Liver (tissue), 8 donors: ENCODE measurements at regions not wholly inside any gene's neighbourhood (a gene's known extent, or its start where the extent isn't known, plus 50 kb on each side); places are given as distances from the start of the nearest gene placed in this dataset.

Source experiments
- DNase-seq: peaks from one replicate; pipeline ENCODE4 v3.0.0-alpha.2; 2017; ENCODE audit warnings: low spot score
- H3K27ac ChIP-seq, 2 donors: one replicate each; pipeline ENCODE4 v1.7.0; 2013; ENCODE audit warnings: inconsistent platforms in 2 of 2, low read length in 2 of 2, control low read depth in 1 of 2, low read depth in 1 of 2, mild to moderate bottlenecking in 1 of 2
- H3K27me3 ChIP-seq, 4 donors: one replicate each; pipeline versions ENCODE4 v1.6.1 to v1.7.0; 2013; ENCODE audit warnings: low read length in 3 of 4, inconsistent platforms in 1 of 4, mild to moderate bottlenecking in 1 of 4, moderate library complexity in 1 of 4; ENCODE audit not compliant: control insufficient read depth in 4 of 4, insufficient read depth in 4 of 4
- H3K36me3 ChIP-seq, 4 donors: one replicate each; pipeline versions ENCODE4 v1.6.1 to v1.7.0; 2013; ENCODE audit warnings: low read length in 3 of 4, mild to moderate bottlenecking in 3 of 4, low read depth in 1 of 4, moderate library complexity in 1 of 4; ENCODE audit not compliant: control insufficient read depth in 4 of 4, insufficient read depth in 3 of 4
- H3K4me1 ChIP-seq, 4 donors: one replicate each; pipeline versions ENCODE4 v1.6.1 to v1.7.0; 2013; ENCODE audit warnings: low read length in 3 of 4, mild to moderate bottlenecking in 3 of 4, moderate library complexity in 1 of 4; ENCODE audit not compliant: control insufficient read depth in 4 of 4, insufficient read depth in 4 of 4
- H3K4me3 ChIP-seq, 3 donors: one replicate each; pipeline versions ENCODE4 v1.6.1 to v1.7.0; 2013; ENCODE audit warnings: low read length in 3 of 3, control low read depth in 1 of 3, low read depth in 1 of 3, mild to moderate bottlenecking in 1 of 3
- H3K9ac ChIP-seq, 2 donors: one replicate each; pipeline ENCODE4 v1.7.0; 2013; ENCODE audit warnings: low read length in 2 of 2, mild to moderate bottlenecking in 2 of 2, moderate library complexity in 2 of 2, control low read depth in 1 of 2, low read depth in 1 of 2
- H3K9me3 ChIP-seq, 4 donors: one replicate each; pipeline versions ENCODE4 v1.6.1 to v1.7.0; 2013; ENCODE audit warnings: low read length in 3 of 4; ENCODE audit not compliant: control insufficient read depth in 4 of 4
- EGR1 ChIP-seq, 2 donors: IDR thresholded peaks; 2 replicates each; pipeline ENCODE4 v1.6.1; 2016 to 2018; ENCODE audit warnings: antibody characterized with exemption in 2 of 2, low read depth in 2 of 2
- FOXA1 ChIP-seq: IDR thresholded peaks from 2 replicates; pipeline ENCODE4 v1.6.1; 2016; ENCODE audit warnings: antibody characterized with exemption
- GABPA ChIP-seq, 2 donors: IDR thresholded peaks in 1 of 2; conservative IDR thresholded peaks in 1 of 2; 2 replicates each; pipeline ENCODE4 v1.6.1; 2016; ENCODE audit warnings: antibody characterized with exemption in 2 of 2, mild to moderate bottlenecking in 1 of 2, moderate library complexity in 1 of 2
- HNF4A ChIP-seq, 2 donors: conservative IDR thresholded peaks; 2 replicates each; pipeline ENCODE4 v1.6.1; 2016; ENCODE audit warnings: antibody characterized with exemption in 2 of 2, mild to moderate bottlenecking in 2 of 2
- JUND ChIP-seq, 2 donors: IDR thresholded peaks; 2 replicates each; pipeline ENCODE4 v1.6.1; 2016; ENCODE audit warnings: antibody characterized with exemption in 2 of 2
- TAF1 ChIP-seq: conservative IDR thresholded peaks from 2 replicates; pipeline ENCODE4 v1.6.1; 2016; ENCODE audit warnings: antibody characterized with exemption, mild to moderate bottlenecking
- YY1 ChIP-seq: IDR thresholded peaks from 2 replicates; pipeline ENCODE4 v1.6.1; 2016; ENCODE audit warnings: antibody characterized with exemption, mild to moderate bottlenecking
- ZBTB33 ChIP-seq: IDR thresholded peaks from 2 replicates; pipeline ENCODE4 v1.6.1; 2016; ENCODE audit warnings: antibody characterized with exemption
- WGBS: extraction: QIAGEN DNeasy Blood & Tissue Kit; methylation state at CpG from one replicate; pipeline ENCODE4 v1.1.7; 2013; 5-methylcytosine and 5-hydroxymethylcytosine counted together
- TF ChIP-seq, protein P1 (sequence below): IDR thresholded peaks from 2 replicates; pipeline ENCODE4 v1.6.1; 2016; ENCODE audit warnings: antibody characterized with exemption
- TF ChIP-seq, protein P2 (sequence below): IDR thresholded peaks from 2 replicates; pipeline ENCODE4 v1.6.1; 2016; ENCODE audit warnings: antibody characterized with exemption, mild to moderate bottlenecking
- TF ChIP-seq, protein P3 (sequence below): IDR thresholded peaks from 2 replicates; pipeline ENCODE4 v1.6.1; 2016; ENCODE audit warnings: antibody characterized with exemption
- TF ChIP-seq, protein P4 (sequence below): fragments of 150-350 bp; IDR thresholded peaks from 2 replicates; pipeline ENCODE4 v1.5.1; 2017; ENCODE audit warnings: improper control_type of control experiment, low read depth, low read length; ENCODE audit not compliant: missing input control
- donor health status: healthy.
- donor health status: healthy.
- donor health status: healthy.
- donor health status: healthy.
- donor health status: healthy.

DNA sequence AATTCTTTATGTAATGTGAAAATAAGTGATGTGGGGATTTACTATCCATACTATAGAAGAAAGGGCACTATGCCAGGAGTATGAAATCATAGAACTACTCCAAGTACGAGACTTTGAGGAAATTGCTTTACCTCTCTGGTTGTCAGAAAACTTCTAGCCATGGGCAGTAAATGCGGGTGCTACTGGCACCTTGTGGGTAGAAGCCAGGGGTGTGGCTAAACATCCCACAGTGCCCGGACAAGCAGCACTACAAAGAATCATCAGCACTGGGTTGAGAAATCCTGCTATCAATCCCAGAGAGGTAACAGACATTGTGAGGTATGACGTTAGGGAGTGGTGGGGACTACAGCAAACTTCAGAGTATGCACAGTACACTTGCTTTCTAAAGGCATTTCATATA is 453.5 kb upstream of the TNP1 start:
- 84% methylated on average over 4 of the region's 4 CpGs for WGBS
- no peak overlapping the region for H3K4me3 ChIP-seq

More for the DNA sequence above, 453.5 kb upstream of the TNP1 start:
- Histone ChIP-seq H3K4me1 (no peaks in the 10 kb centered on the region), H3K27ac (no peak overlapping the region), H3K36me3 (no peaks in the 10 kb centered on the region), H3K27me3 (no peaks in the 10 kb centered on the region), H3K9me3 (peaks cover 0 to 4% (median 0%) of the 10 kb centered on the region in 4 donors), H3K9ac (no peak overlapping the region)
- no peak for DNase-seq
- TF ChIP-seq HNF4A (conservative IDR thresholded peaks at IDR 0.05) = no peak
- TF ChIP-seq YY1 = no peak
- TF ChIP-seq JUND (IDR thresholded peaks at IDR 0.05) = no peak
- no peak for TF ChIP-seq FOXA1
- TF ChIP-seq TAF1 = no peak
- TF ChIP-seq, protein P1, sequence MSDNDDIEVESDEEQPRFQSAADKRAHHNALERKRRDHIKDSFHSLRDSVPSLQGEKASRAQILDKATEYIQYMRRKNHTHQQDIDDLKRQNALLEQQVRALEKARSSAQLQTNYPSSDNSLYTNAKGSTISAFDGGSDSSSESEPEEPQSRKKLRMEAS = no peak
- TF ChIP-seq, protein P2, sequence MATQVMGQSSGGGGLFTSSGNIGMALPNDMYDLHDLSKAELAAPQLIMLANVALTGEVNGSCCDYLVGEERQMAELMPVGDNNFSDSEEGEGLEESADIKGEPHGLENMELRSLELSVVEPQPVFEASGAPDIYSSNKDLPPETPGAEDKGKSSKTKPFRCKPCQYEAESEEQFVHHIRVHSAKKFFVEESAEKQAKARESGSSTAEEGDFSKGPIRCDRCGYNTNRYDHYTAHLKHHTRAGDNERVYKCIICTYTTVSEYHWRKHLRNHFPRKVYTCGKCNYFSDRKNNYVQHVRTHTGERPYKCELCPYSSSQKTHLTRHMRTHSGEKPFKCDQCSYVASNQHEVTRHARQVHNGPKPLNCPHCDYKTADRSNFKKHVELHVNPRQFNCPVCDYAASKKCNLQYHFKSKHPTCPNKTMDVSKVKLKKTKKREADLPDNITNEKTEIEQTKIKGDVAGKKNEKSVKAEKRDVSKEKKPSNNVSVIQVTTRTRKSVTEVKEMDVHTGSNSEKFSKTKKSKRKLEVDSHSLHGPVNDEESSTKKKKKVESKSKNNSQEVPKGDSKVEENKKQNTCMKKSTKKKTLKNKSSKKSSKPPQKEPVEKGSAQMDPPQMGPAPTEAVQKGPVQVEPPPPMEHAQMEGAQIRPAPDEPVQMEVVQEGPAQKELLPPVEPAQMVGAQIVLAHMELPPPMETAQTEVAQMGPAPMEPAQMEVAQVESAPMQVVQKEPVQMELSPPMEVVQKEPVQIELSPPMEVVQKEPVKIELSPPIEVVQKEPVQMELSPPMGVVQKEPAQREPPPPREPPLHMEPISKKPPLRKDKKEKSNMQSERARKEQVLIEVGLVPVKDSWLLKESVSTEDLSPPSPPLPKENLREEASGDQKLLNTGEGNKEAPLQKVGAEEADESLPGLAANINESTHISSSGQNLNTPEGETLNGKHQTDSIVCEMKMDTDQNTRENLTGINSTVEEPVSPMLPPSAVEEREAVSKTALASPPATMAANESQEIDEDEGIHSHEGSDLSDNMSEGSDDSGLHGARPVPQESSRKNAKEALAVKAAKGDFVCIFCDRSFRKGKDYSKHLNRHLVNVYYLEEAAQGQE = no peak
- TF ChIP-seq ZBTB33 = no peak
- TF ChIP-seq EGR1 (IDR thresholded peaks at IDR 0.05; ENCODE audit: low read depth in 2 of 2) = no peak
- TF ChIP-seq, protein P3, sequence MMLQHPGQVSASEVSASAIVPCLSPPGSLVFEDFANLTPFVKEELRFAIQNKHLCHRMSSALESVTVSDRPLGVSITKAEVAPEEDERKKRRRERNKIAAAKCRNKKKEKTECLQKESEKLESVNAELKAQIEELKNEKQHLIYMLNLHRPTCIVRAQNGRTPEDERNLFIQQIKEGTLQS = no peak
- TF ChIP-seq, protein P4, sequence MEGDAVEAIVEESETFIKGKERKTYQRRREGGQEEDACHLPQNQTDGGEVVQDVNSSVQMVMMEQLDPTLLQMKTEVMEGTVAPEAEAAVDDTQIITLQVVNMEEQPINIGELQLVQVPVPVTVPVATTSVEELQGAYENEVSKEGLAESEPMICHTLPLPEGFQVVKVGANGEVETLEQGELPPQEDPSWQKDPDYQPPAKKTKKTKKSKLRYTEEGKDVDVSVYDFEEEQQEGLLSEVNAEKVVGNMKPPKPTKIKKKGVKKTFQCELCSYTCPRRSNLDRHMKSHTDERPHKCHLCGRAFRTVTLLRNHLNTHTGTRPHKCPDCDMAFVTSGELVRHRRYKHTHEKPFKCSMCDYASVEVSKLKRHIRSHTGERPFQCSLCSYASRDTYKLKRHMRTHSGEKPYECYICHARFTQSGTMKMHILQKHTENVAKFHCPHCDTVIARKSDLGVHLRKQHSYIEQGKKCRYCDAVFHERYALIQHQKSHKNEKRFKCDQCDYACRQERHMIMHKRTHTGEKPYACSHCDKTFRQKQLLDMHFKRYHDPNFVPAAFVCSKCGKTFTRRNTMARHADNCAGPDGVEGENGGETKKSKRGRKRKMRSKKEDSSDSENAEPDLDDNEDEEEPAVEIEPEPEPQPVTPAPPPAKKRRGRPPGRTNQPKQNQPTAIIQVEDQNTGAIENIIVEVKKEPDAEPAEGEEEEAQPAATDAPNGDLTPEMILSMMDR = no peak
- no peak for TF ChIP-seq GABPA (IDR thresholded peaks at IDR 0.05 in 1 of 2, conservative IDR thresholded peaks at IDR 0.05 in 1 of 2)
